Fibroblast of lung (primary cell): ENCODE measurements at regions not wholly inside any gene's neighbourhood (a gene's known extent, or its start where the extent isn't known, plus 50 kb on each side); places are given as distances from the start of the nearest gene placed in this dataset.

ENCODE experiments used
- CTCF ChIP-seq, 2 donors: IDR thresholded peaks in 1 of 2; conservative IDR thresholded peaks in 1 of 2; 1 replicate in 1 of 2; 2 replicates in 1 of 2; pipeline ENCODE4 v1.5.1; 2011 to 2012; ENCODE audit warnings: low read length in 2 of 2, control low read depth in 1 of 2, inconsistent platforms in 1 of 2, low read depth in 1 of 2, mild to moderate bottlenecking in 1 of 2
- EZH2 ChIP-seq: IDR thresholded peaks from 2 replicates; pipeline ENCODE4 v1.5.1; 2012; ENCODE audit warnings: low read length, control low read depth, mild to moderate bottlenecking; ENCODE audit errors: missing control alignments

- TF ChIP-seq CTCF (conservative IDR thresholded peaks at IDR 0.05 in 1 of 2, IDR thresholded peaks at IDR 0.05 in 1 of 2; ENCODE audit: low read depth in 1 of 2, low read length in 2 of 2) (no peak), EZH2 (no peak)
Measured at GRCh38 chr7:31398815-31399214, 58.3 kb upstream of the NEUROD6 start.
